ENCODE measurements at regions not wholly inside any gene's neighbourhood (a gene's known extent, or its start where the extent isn't known, plus 50 kb on each side); places are given as distances from the start of the nearest gene placed in this dataset.

DNA sequence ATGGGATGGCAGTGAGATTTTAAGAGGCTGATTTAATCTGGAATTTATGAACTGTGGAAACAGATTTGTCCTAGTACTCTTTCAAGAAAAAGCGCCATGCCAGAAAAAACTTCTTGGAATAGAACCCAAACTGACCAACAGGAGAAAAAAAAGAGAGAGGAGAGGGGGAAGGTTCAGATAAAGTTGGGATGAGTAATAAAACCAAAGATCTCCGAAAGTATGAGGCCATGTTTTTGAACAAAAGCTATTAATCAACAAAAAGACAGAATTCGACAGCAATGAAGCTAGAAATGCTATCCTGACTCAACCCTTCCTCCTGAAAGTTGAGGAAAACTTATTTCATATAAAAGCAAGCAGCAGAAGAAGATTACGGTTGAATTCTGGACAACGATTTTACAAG is 135.5 kb downstream of the CEMIP2 start:
- H3K4me1 ChIP-seq (ENCODE audit: control insufficient read depth, insufficient read depth, low read length), result peaks cover under 1% of the 10 kb centered on the region
- no peaks in the 10 kb centered on the region for H3K27me3 ChIP-seq (ENCODE audit: control insufficient read depth, insufficient read depth, low read length)
- Mint-ChIP-seq H3K27ac (no peak overlapping the region), H3K4me1 (peaks cover 0 to 14% of the 10 kb centered on the region in 2 donors), H3K36me3 (no peaks in the 10 kb centered on the region), H3K4me3 (no peak overlapping the region), H3K9me3 (no peaks in the 10 kb centered on the region), H3K27me3 (ENCODE audit: low read depth in 2 of 2) (peaks cover 0 to 5% of the 10 kb centered on the region in 2 donors)
- ATAC-seq (no peak), DNase-seq (no peak)
- no peak overlapping the region for H3K4me3 ChIP-seq (ENCODE audit: low read length)
- 93% methylated on average over 4 of the region's 5 CpGs for WGBS (ENCODE audit: insufficient coverage)
- no peaks in the 10 kb centered on the region for H3K9me3 ChIP-seq (ENCODE audit: control insufficient read depth, insufficient read depth, low read length)
- no peaks in the 10 kb centered on the region for H3K36me3 ChIP-seq (ENCODE audit: control insufficient read depth, insufficient read depth, low read length)
- intact Hi-C loops (cut with micrococcal nuclease), result no loop called here
- no peak overlapping the region for H3K27ac ChIP-seq (ENCODE audit: low read length)
- TF ChIP-seq, protein P1, sequence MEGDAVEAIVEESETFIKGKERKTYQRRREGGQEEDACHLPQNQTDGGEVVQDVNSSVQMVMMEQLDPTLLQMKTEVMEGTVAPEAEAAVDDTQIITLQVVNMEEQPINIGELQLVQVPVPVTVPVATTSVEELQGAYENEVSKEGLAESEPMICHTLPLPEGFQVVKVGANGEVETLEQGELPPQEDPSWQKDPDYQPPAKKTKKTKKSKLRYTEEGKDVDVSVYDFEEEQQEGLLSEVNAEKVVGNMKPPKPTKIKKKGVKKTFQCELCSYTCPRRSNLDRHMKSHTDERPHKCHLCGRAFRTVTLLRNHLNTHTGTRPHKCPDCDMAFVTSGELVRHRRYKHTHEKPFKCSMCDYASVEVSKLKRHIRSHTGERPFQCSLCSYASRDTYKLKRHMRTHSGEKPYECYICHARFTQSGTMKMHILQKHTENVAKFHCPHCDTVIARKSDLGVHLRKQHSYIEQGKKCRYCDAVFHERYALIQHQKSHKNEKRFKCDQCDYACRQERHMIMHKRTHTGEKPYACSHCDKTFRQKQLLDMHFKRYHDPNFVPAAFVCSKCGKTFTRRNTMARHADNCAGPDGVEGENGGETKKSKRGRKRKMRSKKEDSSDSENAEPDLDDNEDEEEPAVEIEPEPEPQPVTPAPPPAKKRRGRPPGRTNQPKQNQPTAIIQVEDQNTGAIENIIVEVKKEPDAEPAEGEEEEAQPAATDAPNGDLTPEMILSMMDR (IDR thresholded peaks at IDR 0.05), result no peak

GRCh38 chr9:71630377-71630995 is 137.8 kb downstream of the CEMIP2 start:
- WGBS (ENCODE audit: insufficient coverage), result 83% methylated on average over 3 of the region's 3 CpGs
- Histone ChIP-seq H3K4me3 (ENCODE audit: low read length) (no peak overlapping the region), H3K36me3 (ENCODE audit: control insufficient read depth, insufficient read depth, low read length) (no peaks in the 10 kb centered on the region), H3K27ac (ENCODE audit: low read length) (no peak overlapping the region), H3K9me3 (ENCODE audit: control insufficient read depth, insufficient read depth, low read length) (no peaks in the 10 kb centered on the region), H3K27me3 (ENCODE audit: control insufficient read depth, insufficient read depth, low read length) (no peaks in the 10 kb centered on the region), H3K4me1 (ENCODE audit: control insufficient read depth, insufficient read depth, low read length) (no peaks in the 10 kb centered on the region)
- ATAC-seq (no peak), DNase-seq (no peak)
- Mint-ChIP-seq H3K4me1 (peaks cover 0 to 3% of the 10 kb centered on the region in 2 donors), H3K36me3 (no peaks in the 10 kb centered on the region), H3K4me3 (no peak overlapping the region), H3K9me3 (no peaks in the 10 kb centered on the region), H3K27me3 (ENCODE audit: low read depth in 2 of 2) (peaks cover 0 to 5% of the 10 kb centered on the region in 2 donors), H3K27ac (no peak overlapping the region)
- TF ChIP-seq, protein P1 (IDR thresholded peaks at IDR 0.05), result no peak
- intact Hi-C loops (cut with micrococcal nuclease), result no loop called here

DNA sequence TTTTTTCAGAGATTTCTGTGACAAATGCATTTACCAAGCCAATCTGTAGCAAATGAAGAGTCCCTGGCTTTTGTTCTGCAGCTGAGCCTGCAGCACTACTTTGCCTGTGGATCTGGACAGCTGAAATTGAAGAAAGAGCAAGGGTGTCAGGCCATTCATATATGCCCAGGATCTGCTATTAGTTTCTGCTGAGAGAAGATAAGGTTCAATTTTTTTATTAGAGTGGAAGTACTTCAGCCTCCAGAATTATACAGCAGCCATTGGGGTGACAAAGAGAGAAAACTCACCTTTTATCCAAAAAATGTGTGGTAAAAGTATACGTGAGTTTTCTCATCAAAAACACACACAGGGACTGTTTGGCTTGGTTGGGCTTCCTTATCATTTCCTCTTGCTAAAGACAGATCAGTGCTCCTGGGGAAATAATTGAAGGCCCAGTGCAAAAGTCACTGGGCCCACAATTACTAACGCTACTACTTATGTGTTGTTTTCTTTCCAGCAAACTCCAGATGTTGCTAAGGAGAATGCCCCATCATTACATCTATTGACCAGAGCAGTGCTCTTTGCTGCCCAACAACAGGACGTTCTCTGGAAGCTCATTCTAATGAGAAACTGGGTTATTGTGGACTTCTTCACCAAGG is 138.6 kb downstream of the CEMIP2 start:
- DNase-seq (no peak), ATAC-seq (no peak)
- no peaks in the 10 kb centered on the region for H3K36me3 ChIP-seq (ENCODE audit: control insufficient read depth, insufficient read depth, low read length)
- no peaks in the 10 kb centered on the region for H3K36me3 Mint-ChIP-seq
- peaks cover 0 to 3% of the 10 kb centered on the region in 2 donors for H3K4me1 Mint-ChIP-seq
- TF ChIP-seq, protein P1 (IDR thresholded peaks at IDR 0.05), result no peak
- no peak overlapping the region for H3K27ac ChIP-seq (ENCODE audit: low read length)
- H3K9me3 ChIP-seq (ENCODE audit: control insufficient read depth, insufficient read depth, low read length), result no peaks in the 10 kb centered on the region
- H3K27ac Mint-ChIP-seq, result no peak overlapping the region
- 33% methylated on average over 2 of the region's 3 CpGs for WGBS (ENCODE audit: insufficient coverage)
- no peaks in the 10 kb centered on the region for H3K4me1 ChIP-seq (ENCODE audit: control insufficient read depth, insufficient read depth, low read length)
- H3K9me3 Mint-ChIP-seq, result no peaks in the 10 kb centered on the region
- H3K4me3 ChIP-seq (ENCODE audit: low read length), result no peak overlapping the region
- no peak overlapping the region for H3K4me3 Mint-ChIP-seq
- intact Hi-C loops (cut with micrococcal nuclease), result no loop called here
- H3K27me3 ChIP-seq (ENCODE audit: control insufficient read depth, insufficient read depth, low read length), result no peaks in the 10 kb centered on the region
- peaks cover 0 to 5% of the 10 kb centered on the region in 2 donors for H3K27me3 Mint-ChIP-seq (ENCODE audit: low read depth in 2 of 2)
